IgD-negative memory B cell (primary cell): ENCODE measurements at regions not wholly inside any gene's neighbourhood (a gene's known extent, or its start where the extent isn't known, plus 50 kb on each side); places are given as distances from the start of the nearest gene placed in this dataset.
"Not testable (repeated sequence)": the region's sequence is repeated elsewhere in the genome, so short reads cannot be mapped to it uniquely, and the experiment has no call there.

ENCODE experiments used
- H3K27ac Mint-ChIP-seq, 3 donors: one replicate each; pipeline ENCODE4 v1.8.0; 2020 to 2022; ENCODE audit warnings: mild to moderate bottlenecking in 3 of 3, mixed read lengths in 3 of 3, moderate library complexity in 1 of 3
- H3K27me3 Mint-ChIP-seq: one replicate; pipeline ENCODE4 v1.8.0; 2021; ENCODE audit warnings: mixed read lengths
- H3K36me3 Mint-ChIP-seq: one replicate; pipeline ENCODE4 v1.8.0; 2020; ENCODE audit warnings: mild to moderate bottlenecking, mixed read lengths
- H3K4me1 Mint-ChIP-seq, 3 donors: one replicate each; pipeline ENCODE4 v1.8.0; 2020 to 2022; ENCODE audit warnings: mixed read lengths in 3 of 3, mild to moderate bottlenecking in 1 of 3
- H3K4me3 Mint-ChIP-seq, 4 donors: one replicate each; pipeline ENCODE4 v1.8.0; 2020 to 2022; ENCODE audit warnings: mild to moderate bottlenecking in 4 of 4, mixed read lengths in 4 of 4, moderate library complexity in 3 of 4
- H3K9me3 Mint-ChIP-seq, 3 donors: one replicate each; pipeline ENCODE4 v1.8.0; 2020 to 2021; ENCODE audit warnings: mixed read lengths in 3 of 3, mild to moderate bottlenecking in 1 of 3

- Mint-ChIP-seq H3K4me1 (peaks cover 0 to 1% (median 0%) of the 10 kb centered on the region in 3 donors), H3K36me3 (peaks cover 3% of the 10 kb centered on the region), H3K9me3 (no peaks in the 10 kb centered on the region), H3K27me3 (peaks cover 19% of the 10 kb centered on the region), H3K27ac (no peak overlapping the region), H3K4me3 (no peak overlapping the region)
Measured at GRCh38 chr14:22105006-22105623, 431.5 kb upstream of the OR4E1 start.

DNA sequence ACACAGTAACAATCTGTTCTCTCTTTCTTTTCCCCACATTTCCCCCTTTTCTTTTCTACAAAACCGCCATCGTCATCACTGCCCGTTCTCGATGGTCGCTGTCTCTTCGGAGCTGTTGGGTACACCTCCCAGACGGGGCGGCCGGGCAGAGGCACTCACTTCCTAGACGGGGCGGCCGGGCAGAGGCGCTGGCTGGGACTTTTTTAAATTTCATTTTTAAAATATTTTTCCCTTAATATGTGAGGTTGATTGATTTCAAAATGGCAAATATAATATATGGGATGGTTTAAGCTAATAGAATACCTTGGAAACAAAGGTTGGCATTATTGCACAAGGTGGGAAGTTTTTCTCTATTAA, 427.1 kb upstream of the OR4E1 start:
- H3K4me1 Mint-ChIP-seq, result not testable (repeated sequence)

DNA sequence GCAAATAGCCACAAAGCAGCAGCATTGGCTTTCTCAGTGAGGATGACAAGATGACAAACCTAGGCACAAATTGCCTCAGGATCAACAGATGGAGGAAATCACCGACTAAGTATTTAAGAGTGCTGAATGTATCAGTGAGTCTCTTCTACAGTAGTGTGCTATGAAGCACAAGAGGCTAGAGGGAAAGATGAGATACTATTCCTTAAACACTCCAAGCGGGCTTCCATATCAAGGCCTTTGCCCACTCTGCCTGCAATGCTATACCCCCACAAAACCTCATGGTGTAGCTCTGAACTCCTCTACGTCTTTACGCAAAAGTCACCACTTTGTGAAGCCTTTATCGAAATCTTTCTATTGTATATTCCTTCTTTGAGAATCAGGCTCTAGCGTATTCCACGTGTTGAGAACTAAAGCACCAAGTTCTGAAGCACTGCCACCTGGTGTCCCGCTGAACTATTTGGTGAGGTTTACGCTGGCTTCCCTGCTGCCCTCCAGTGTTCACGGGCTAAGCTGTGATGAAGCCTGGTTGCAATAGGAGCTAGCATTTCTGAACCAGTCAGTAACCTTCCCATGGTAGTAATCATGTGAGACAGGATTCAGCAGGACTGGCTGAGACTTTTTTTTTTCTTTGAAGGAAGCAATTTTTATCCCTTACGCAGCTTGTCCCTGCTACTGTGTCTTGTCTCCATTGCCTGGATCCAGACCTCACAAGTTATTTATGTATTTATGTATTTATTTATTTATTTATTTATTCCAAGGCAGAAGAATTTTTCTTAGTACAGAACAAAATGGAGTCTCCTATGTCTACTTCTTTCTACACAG, 426.5 kb upstream of the OR4E1 start:
- H3K4me3 Mint-ChIP-seq, result no peak overlapping the region

More for the DNA sequence above, 427.1 kb upstream of the OR4E1 start:
- peaks cover 21% of the 10 kb centered on the region for H3K27me3 Mint-ChIP-seq
- not testable (repeated sequence) for H3K27ac Mint-ChIP-seq, H3K4me3 Mint-ChIP-seq, H3K9me3 Mint-ChIP-seq, H3K36me3 Mint-ChIP-seq

GRCh38 chr14:22098435-22098834, 424.8 kb upstream of the OR4E1 start:
- H3K27ac Mint-ChIP-seq, result no peak overlapping the region
- no peaks in the 10 kb centered on the region for H3K36me3 Mint-ChIP-seq
- H3K9me3 Mint-ChIP-seq, result no peaks in the 10 kb centered on the region
- H3K4me3 Mint-ChIP-seq, result no peak overlapping the region
- peaks cover 0 to 2% (median 0%) of the 10 kb centered on the region in 3 donors for H3K4me1 Mint-ChIP-seq
- H3K27me3 Mint-ChIP-seq, result peaks cover 12% of the 10 kb centered on the region

More for the DNA sequence above, 426.5 kb upstream of the OR4E1 start:
- H3K36me3 Mint-ChIP-seq, result no peaks in the 10 kb centered on the region
- peaks cover 0 to 2% (median 0%) of the 10 kb centered on the region in 3 donors for H3K4me1 Mint-ChIP-seq
- H3K27me3 Mint-ChIP-seq, result peaks cover 16% of the 10 kb centered on the region
- H3K9me3 Mint-ChIP-seq, result no peaks in the 10 kb centered on the region
- H3K27ac Mint-ChIP-seq, result no peak overlapping the region

DNA sequence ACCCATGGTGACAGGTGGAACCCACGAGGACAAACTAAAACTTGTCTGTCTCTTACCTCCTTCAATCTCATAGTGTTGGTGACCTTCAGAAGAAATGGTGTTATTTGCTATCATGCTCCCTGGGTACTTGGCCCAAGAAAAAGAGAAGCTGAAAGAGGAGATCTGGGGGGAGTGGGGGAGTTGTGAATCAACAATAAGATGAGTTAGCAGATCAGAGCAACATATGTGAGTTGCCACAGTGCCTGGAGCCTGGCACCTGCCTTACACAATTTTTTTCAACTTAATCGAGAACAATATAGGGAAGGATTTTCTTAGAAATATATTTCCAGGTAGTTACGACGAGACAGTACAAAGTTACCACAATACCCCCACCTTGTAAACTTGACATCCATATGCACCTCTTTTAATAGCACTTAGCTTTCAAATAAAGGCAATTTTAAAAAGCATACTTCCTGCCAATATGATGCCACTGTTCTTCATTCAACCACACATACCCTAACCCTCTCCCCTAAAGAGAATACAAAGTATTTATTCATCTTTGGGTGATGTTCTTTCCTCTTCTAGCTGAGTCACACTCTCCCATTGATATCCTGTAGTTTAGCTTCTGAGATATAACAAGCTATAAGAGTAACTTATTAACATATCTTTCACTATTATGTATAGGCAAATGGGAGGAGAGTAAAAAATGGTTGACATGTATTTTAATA, 424.1 kb upstream of the OR4E1 start:
- Mint-ChIP-seq H3K27ac (no peak overlapping the region), H3K4me3 (no peak overlapping the region), H3K4me1 (peaks cover 0 to 2% (median 0%) of the 10 kb centered on the region in 3 donors)

DNA sequence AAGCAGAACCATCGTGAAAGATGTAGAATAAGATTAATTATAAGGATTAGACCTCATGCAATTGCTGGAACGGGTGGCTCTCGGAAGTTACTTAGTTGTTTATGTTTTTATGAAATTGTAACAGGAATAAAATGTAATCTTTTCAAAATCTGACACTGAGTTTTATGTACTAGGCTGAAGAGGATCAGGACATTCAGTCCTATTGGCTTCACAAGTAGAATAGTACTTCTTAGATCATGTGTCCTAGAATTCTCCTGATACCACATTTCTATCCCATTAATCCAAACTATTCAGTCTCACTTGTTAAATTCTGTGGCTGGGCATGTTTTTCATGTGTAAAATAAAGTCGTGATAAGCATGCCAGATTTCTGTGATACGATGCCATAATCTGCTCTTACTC, 423.5 kb upstream of the OR4E1 start:
- Mint-ChIP-seq H3K27ac (no peak overlapping the region), H3K27me3 (peaks cover 9% of the 10 kb centered on the region), H3K9me3 (no peaks in the 10 kb centered on the region), H3K4me1 (peaks cover 0 to 2% (median 0%) of the 10 kb centered on the region in 3 donors), H3K4me3 (no peak overlapping the region), H3K36me3 (no peaks in the 10 kb centered on the region)

More for the DNA sequence above, 424.1 kb upstream of the OR4E1 start:
- Mint-ChIP-seq H3K36me3 (no peaks in the 10 kb centered on the region), H3K27me3 (peaks cover 9% of the 10 kb centered on the region), H3K9me3 (no peaks in the 10 kb centered on the region)

DNA sequence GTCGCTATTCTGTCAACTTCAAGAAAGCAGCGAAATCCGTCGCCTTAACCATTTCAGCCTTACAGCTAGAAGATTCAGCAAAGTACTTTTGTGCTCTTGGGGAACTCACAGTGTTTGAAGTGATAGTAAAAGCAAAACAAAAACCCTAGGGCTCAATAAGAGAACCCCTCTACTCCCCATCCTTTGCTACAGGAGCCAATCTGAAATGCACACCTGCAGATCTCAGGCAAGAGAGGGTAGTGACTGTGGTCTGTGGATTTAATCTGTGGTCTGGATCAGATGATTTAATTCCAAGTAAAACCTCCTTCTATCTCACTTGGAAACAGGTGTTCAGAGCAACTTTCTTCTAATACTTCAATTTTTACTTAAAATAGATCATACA, 422.9 kb upstream of the OR4E1 start:
- Mint-ChIP-seq H3K27ac (no peak overlapping the region), H3K9me3 (no peaks in the 10 kb centered on the region), H3K4me1 (peaks cover 0 to 2% (median 0%) of the 10 kb centered on the region in 3 donors), H3K27me3 (peaks cover 9% of the 10 kb centered on the region), H3K4me3 (no peak overlapping the region), H3K36me3 (no peaks in the 10 kb centered on the region)

DNA sequence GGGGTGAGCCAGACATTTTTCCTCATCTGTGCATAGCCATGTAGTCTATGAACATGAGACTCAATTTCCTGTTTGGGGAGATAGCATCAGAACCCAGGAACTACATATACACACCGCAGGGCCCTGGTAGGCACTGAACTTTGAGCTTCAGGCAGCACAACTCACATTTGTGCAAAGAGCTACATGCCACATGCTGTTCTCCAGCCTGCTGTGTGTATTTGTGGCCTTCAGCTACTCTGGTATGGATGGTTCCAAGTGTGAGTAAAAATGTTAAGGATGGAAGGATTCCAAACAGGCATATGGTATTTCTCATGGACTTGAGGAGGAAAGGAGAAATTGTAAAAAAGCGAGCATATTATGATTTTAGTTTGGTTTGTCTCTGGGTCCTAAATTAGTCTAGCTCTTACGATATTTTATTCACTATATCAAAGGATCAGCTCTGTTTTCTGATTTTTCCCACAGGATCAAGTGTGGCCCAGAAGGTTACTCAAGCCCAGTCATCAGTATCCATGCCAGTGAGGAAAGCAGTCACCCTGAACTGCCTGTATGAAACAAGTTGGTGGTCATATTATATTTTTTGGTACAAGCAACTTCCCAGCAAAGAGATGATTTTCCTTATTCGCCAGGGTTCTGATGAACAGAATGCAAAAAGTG, 422.4 kb upstream of the OR4E1 start:
- peaks cover 0 to 2% (median 0%) of the 10 kb centered on the region in 3 donors for H3K4me1 Mint-ChIP-seq
- H3K27ac Mint-ChIP-seq, result no peak overlapping the region
- H3K36me3 Mint-ChIP-seq, result no peaks in the 10 kb centered on the region
- no peak overlapping the region for H3K4me3 Mint-ChIP-seq
- peaks cover 0 to under 1% (median 0%) of the 10 kb centered on the region in 3 donors for H3K9me3 Mint-ChIP-seq
- peaks cover 11% of the 10 kb centered on the region for H3K27me3 Mint-ChIP-seq

DNA sequence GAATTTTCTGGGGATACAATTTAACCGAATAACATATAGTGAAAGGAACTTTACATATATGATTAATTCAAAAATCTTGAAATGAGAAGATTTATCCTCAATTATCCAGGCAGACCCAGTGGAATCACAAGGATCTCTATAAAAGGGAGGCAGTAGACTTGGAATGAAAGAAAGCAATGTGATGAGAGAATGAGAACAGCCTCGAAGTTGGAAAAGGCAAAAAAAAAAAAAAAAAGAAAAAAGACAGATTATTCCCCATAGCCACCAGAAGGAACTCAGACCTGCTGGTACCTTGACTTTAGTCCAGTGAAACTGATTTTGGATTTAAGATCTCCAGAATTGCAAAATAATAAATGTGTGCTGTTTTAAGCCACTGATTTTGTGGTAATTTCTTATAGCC, 416.3 kb upstream of the OR4E1 start:
- H3K4me1 Mint-ChIP-seq, result no peaks in the 10 kb centered on the region
- peaks cover 0 to 5% (median 0%) of the 10 kb centered on the region in 3 donors for H3K9me3 Mint-ChIP-seq
- no peak overlapping the region for H3K4me3 Mint-ChIP-seq
- peaks cover 1% of the 10 kb centered on the region for H3K36me3 Mint-ChIP-seq
- peaks cover 15% of the 10 kb centered on the region for H3K27me3 Mint-ChIP-seq
- H3K27ac Mint-ChIP-seq, result no peak overlapping the region

- Mint-ChIP-seq H3K36me3 (peaks cover 1% of the 10 kb centered on the region), H3K4me3 (no peak overlapping the region), H3K27ac (no peak overlapping the region), H3K27me3 (peaks cover 19% of the 10 kb centered on the region), H3K4me1 (no peaks in the 10 kb centered on the region), H3K9me3 (peaks cover 0 to 5% (median 0%) of the 10 kb centered on the region in 3 donors)
Measured at GRCh38 chr14:22088614-22089342, 415.2 kb upstream of the OR4E1 start.

- Mint-ChIP-seq H3K27me3 (peaks cover 14% of the 10 kb centered on the region), H3K4me3 (no peak overlapping the region), H3K9me3 (peaks cover 0 to 5% (median 0%) of the 10 kb centered on the region in 3 donors), H3K36me3 (peaks cover 1% of the 10 kb centered on the region), H3K4me1 (no peaks in the 10 kb centered on the region), H3K27ac (no peak overlapping the region)
Measured at GRCh38 chr14:22086131-22086530, 412.5 kb upstream of the OR4E1 start.

DNA sequence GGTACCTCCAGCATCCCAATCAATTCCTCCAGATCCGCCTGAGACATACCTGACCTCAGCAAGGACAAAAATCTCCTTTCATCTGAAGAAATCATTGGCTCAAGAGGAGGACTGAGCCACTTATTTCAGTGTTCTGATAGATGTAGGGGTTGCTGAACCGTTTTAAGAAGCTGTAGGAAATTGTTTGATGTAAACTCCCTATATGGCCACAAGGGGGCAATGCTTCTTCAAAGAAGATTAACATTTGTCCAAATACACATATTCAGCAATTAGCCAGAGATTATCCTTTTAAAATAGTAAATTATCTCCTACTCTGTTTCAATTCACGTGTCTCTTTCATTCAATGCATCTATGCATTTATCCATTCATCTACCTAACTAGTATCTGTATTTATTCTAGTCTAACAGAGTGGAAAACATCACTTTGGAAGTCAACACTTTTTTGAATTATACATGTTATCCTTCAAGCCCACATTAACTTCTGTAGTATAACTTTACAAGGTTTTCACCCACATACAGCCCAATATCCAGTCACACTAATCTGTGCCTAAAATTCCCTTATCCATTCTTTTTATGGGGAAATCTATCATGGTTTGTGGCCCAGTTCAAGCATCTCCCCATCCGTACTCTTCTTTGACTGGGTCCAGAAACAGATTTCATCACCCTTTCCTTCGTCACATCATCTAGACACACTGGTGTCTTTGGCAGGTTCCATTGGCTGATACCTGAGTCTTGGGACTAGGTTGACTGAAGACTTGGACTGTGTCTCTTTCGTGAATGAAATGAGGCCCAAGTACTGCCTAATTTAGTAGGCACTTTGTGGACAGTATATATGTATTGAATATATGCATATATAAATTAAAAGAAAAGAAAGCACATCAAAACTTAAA, 411.0 kb upstream of the OR4E1 start:
- no peak overlapping the region for H3K4me3 Mint-ChIP-seq
- H3K4me1 Mint-ChIP-seq, result no peaks in the 10 kb centered on the region
- H3K27me3 Mint-ChIP-seq, result peaks cover 11% of the 10 kb centered on the region
- H3K36me3 Mint-ChIP-seq, result no peaks in the 10 kb centered on the region
- H3K9me3 Mint-ChIP-seq, result peaks cover 0 to 3% (median 0%) of the 10 kb centered on the region in 3 donors
- no peak overlapping the region for H3K27ac Mint-ChIP-seq

DNA sequence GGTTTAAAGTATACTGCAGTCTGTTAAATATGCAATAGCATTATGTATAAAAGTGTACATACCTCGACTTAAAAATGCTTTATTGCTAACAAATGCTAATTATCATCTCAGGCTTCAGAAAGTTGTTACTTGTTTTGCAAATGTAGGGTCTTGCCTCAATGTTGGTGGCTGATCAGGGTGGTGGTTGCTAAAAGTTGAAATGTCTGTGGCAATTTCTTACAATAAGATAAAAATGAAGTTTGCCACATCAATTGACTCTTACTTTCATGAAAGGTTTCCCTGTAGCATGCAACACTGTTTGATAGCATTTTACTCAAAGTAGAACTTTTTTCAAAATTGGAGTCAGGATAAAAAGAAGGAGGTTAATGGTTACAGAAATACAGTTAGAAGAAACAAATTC, 407.7 kb upstream of the OR4E1 start:
- Mint-ChIP-seq H3K9me3 (no peaks in the 10 kb centered on the region), H3K4me3 (no peak overlapping the region), H3K27ac (no peak overlapping the region), H3K27me3 (peaks cover 16% of the 10 kb centered on the region), H3K36me3 (no peaks in the 10 kb centered on the region), H3K4me1 (no peaks in the 10 kb centered on the region)

GRCh38 chr14:22079766-22080165, 406.1 kb upstream of the OR4E1 start:
- H3K9me3 Mint-ChIP-seq, result no peaks in the 10 kb centered on the region

More at GRCh38 chr14:22079766-22080165, 406.1 kb upstream of the OR4E1 start:
- Mint-ChIP-seq H3K27ac (no peak overlapping the region), H3K27me3 (peaks cover 21% of the 10 kb centered on the region), H3K4me1 (no peaks in the 10 kb centered on the region), H3K36me3 (no peaks in the 10 kb centered on the region), H3K4me3 (no peak overlapping the region)
